HFFc6 (cell line): ENCODE measurements at regions not wholly inside any gene's neighbourhood (a gene's known extent, or its start where the extent isn't known, plus 50 kb on each side); places are given as distances from the start of the nearest gene placed in this dataset.

ENCODE experiments used
- DNase-seq: peaks from one replicate; pipeline ENCODE4 v3.0.0-alpha.2; 2018
- H3K27ac Mint-ChIP-seq: 2 replicates; pipeline ENCODE4 v1.8.0; 2020; ENCODE audit warnings: mild to moderate bottlenecking, mixed read lengths
- H3K27me3 Mint-ChIP-seq: 2 replicates; pipeline ENCODE4 v1.8.0; 2021; ENCODE audit warnings: mild to moderate bottlenecking, moderate library complexity, mixed read lengths; ENCODE audit not compliant: insufficient read depth
- H3K36me3 Mint-ChIP-seq: 2 replicates; pipeline ENCODE4 v1.8.0; 2021; ENCODE audit warnings: low read depth, mixed read lengths
- H3K4me1 Mint-ChIP-seq: 2 replicates; pipeline ENCODE4 v1.8.0; 2020; ENCODE audit warnings: low read depth, mixed read lengths
- H3K4me3 Mint-ChIP-seq: 2 replicates; pipeline ENCODE4 v1.8.0; 2020; ENCODE audit warnings: mild to moderate bottlenecking, moderate library complexity, mixed read lengths
- H3K9me3 Mint-ChIP-seq: 2 replicates; pipeline ENCODE4 v1.8.0; 2020; ENCODE audit warnings: mild to moderate bottlenecking, mixed read lengths
- CTCF ChIP-seq: fragments of 200-600 bp; sonication (generic); IDR thresholded peaks from 2 replicates; pipeline ENCODE4 v1.5.0; 2021; ENCODE audit warnings: antibody characterized with exemption, mild to moderate bottlenecking

GRCh38 chr3:74033806-74034205 is 409.1 kb upstream of the PDZRN3 start:
- Mint-ChIP-seq H3K9me3 (no peaks in the 10 kb centered on the region), H3K36me3 (no peaks in the 10 kb centered on the region), H3K27ac (no peak overlapping the region), H3K4me1 (no peaks in the 10 kb centered on the region), H3K4me3 (no peak overlapping the region), H3K27me3 (peaks cover 4% of the 10 kb centered on the region; the same call in 1 of the 2 replicates)
- no peak for TF ChIP-seq CTCF
- no peak for DNase-seq

- no peak overlapping the region for H3K27ac Mint-ChIP-seq
- no peaks in the 10 kb centered on the region for H3K4me1 Mint-ChIP-seq
- peaks cover 4% of the 10 kb centered on the region; the same call in 1 of the 2 replicates for H3K27me3 Mint-ChIP-seq
- H3K9me3 Mint-ChIP-seq: no peaks in the 10 kb centered on the region
- no peak overlapping the region for H3K4me3 Mint-ChIP-seq
- no peaks in the 10 kb centered on the region for H3K36me3 Mint-ChIP-seq
- TF ChIP-seq CTCF: no peak
- no peak for DNase-seq
These were observed 408.6 kb upstream of the PDZRN3 start for GRCh38 chr3:74033381-74033780.

- no peak overlapping the region for H3K4me3 Mint-ChIP-seq
- H3K9me3 Mint-ChIP-seq: no peaks in the 10 kb centered on the region
- no peaks in the 10 kb centered on the region for H3K36me3 Mint-ChIP-seq
- no peak overlapping the region for H3K27ac Mint-ChIP-seq
- no peaks in the 10 kb centered on the region for H3K27me3 Mint-ChIP-seq
- H3K4me1 Mint-ChIP-seq: no peaks in the 10 kb centered on the region
- no peak for TF ChIP-seq CTCF
- no peak for DNase-seq
These were observed 402.4 kb upstream of the PDZRN3 start for GRCh38 chr3:74027121-74027520.

GRCh38 chr3:74023395-74023794 is 398.7 kb upstream of the PDZRN3 start:
- no peak for DNase-seq
- TF ChIP-seq CTCF: no peak
- no peak overlapping the region for H3K27ac Mint-ChIP-seq
- H3K9me3 Mint-ChIP-seq: no peaks in the 10 kb centered on the region; the same call in 1 of the 2 replicates
- H3K4me1 Mint-ChIP-seq: no peaks in the 10 kb centered on the region
- H3K27me3 Mint-ChIP-seq: peaks cover 1% of the 10 kb centered on the region; the same call in 1 of the 2 replicates
- no peaks in the 10 kb centered on the region for H3K36me3 Mint-ChIP-seq
- no peak overlapping the region for H3K4me3 Mint-ChIP-seq

GRCh38 chr3:74021449-74021848 is 396.7 kb upstream of the PDZRN3 start:
- DNase-seq: no peak
- Mint-ChIP-seq H3K9me3 (no peaks in the 10 kb centered on the region; the same call in 1 of the 2 replicates), H3K36me3 (no peaks in the 10 kb centered on the region), H3K4me3 (no peak overlapping the region), H3K27ac (no peak overlapping the region), H3K27me3 (peaks cover 1% of the 10 kb centered on the region; the same call in 1 of the 2 replicates), H3K4me1 (no peaks in the 10 kb centered on the region)
- no peak for TF ChIP-seq CTCF
